ENCODE measurements at regions not wholly inside any gene's neighbourhood (a gene's known extent, or its start where the extent isn't known, plus 50 kb on each side); places are given as distances from the start of the nearest gene placed in this dataset.

DNA sequence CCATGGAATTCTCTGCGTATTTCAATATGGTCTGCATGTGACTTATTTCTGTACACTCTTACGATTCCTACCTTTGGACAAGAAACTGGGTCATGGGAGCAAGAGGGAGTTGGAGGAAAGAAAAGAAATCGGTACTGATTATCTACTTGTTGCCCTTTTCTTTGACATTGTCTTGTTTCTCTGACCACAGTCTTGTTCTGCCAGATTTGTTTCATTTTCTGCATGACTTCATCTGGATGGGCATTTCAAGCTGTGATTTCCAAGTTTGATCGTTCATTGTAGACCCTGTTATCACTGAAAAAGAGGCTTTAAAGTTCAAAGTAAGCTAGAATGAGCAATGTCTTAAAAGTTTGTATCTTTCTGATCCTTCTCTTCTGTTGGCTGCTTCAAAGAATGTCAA, 2186.3 kb upstream of the CELF4 start:
- H3K4me1 ChIP-seq (ENCODE audit: control insufficient read depth, insufficient read depth, low read length): no peaks in the 10 kb centered on the region
- SMC1A ChIA-PET (ENCODE audit: uncharacterized antibody, unreplicated experiment): no interaction called here
- no peaks in the 10 kb centered on the region for H4K20me1 ChIP-seq (ENCODE audit: control insufficient read depth, insufficient read depth)
- no peak overlapping the region for H2AFZ ChIP-seq (ENCODE audit: control insufficient read depth, low read depth, low read length)
- H3K27me3 ChIP-seq (replicated peaks in 1 of 2; ENCODE audit: control insufficient read depth in 2 of 2, insufficient read depth in 2 of 2, low read length in 1 of 2): no peaks in the 10 kb centered on the region
- H3K9me3 ChIP-seq (replicated peaks; ENCODE audit: control insufficient read depth, insufficient read depth, low read length): no peaks in the 10 kb centered on the region
- intact Hi-C loops (cut with micrococcal nuclease; ENCODE audit: unreplicated experiment): no loop called here
- H3K9ac ChIP-seq (ENCODE audit: control insufficient read depth, insufficient read depth, low read length): no peak overlapping the region
- no peaks in the 10 kb centered on the region for H3K36me3 ChIP-seq (ENCODE audit: control insufficient read depth in 2 of 2, insufficient read depth in 2 of 2, low read length in 1 of 2)
- WGBS (ENCODE audit: insufficient coverage, insufficient replicate concordance, low lambda C conversion rate, missing lambda C conversion rate): 0% methylated on average over 4 of the region's 4 CpGs
- no peak overlapping the region for H3K27ac ChIP-seq (ENCODE audit: control insufficient read depth, insufficient read depth)
- in situ Hi-C loops (cut with MboI): no loop called here
- no peak overlapping the region for H3K4me2 ChIP-seq (ENCODE audit: control insufficient read depth, insufficient read depth)
- BruUV-seq (replicated peaks): no TSS peak
- RAD21 ChIA-PET (ENCODE audit: unreplicated experiment): no interaction called here
- H3K4me3 ChIP-seq: no peak overlapping the region
- FAIRE-seq (no peak), DNase-seq (ENCODE audit: low read depth, low spot score) (no peak), ATAC-seq (no peak)
- CTCF ChIA-PET: no interaction called here
- no peak for TF ChIP-seq LARP7 (IDR thresholded peaks at IDR 0.05)
- TF ChIP-seq, protein P1, sequence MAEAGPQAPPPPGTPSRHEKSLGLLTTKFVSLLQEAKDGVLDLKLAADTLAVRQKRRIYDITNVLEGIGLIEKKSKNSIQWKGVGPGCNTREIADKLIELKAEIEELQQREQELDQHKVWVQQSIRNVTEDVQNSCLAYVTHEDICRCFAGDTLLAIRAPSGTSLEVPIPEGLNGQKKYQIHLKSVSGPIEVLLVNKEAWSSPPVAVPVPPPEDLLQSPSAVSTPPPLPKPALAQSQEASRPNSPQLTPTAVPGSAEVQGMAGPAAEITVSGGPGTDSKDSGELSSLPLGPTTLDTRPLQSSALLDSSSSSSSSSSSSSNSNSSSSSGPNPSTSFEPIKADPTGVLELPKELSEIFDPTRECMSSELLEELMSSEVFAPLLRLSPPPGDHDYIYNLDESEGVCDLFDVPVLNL (IDR thresholded peaks at IDR 0.05; ENCODE audit: low read depth, low read length): no peak
- no peak for TF ChIP-seq ATF7 (IDR thresholded peaks at IDR 0.05; ENCODE audit: low read depth)
- no peak for TF ChIP-seq FOXK2 (IDR thresholded peaks at IDR 0.05)
- TF ChIP-seq BHLHE40 (IDR thresholded peaks at IDR 0.05; ENCODE audit: borderline replicate concordance in 1 of 2, low read depth in 2 of 2, low read length in 1 of 2): no peak
- TF ChIP-seq RBBP5 (conservative IDR thresholded peaks at IDR 0.05): no peak
- no peak for TF ChIP-seq YBX1 (IDR thresholded peaks at IDR 0.05)
- no peaks in the 10 kb centered on the region for H3K79me2 ChIP-seq (ENCODE audit: control insufficient read depth, insufficient read depth, low read length)
- POLR2A ChIA-PET: no interaction called here

DNA sequence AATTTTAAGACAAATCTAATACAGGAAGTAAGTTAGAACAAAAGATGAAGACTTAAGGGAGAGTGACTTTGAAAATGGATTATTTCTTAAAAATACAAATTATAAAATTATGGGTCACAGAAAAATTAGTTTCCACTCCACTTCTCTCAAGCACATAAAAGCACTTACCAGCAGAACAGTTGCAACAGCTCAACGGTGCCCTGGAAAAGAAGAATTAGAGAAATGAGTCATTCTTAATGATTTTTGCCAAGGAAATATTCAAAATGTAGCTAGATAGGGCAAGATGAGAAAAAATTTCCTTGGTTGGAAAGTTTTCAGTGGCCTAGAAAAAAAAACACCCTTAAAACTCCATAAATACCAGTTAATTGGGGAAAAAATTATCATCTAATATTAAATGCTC, 2185.6 kb upstream of the CELF4 start:
- SMC1A ChIA-PET (ENCODE audit: uncharacterized antibody, unreplicated experiment): no interaction called here
- no peaks in the 10 kb centered on the region for H3K9me3 ChIP-seq (replicated peaks; ENCODE audit: control insufficient read depth, insufficient read depth, low read length)
- RAD21 ChIA-PET (ENCODE audit: unreplicated experiment): no interaction called here
- no peaks in the 10 kb centered on the region for H4K20me1 ChIP-seq (ENCODE audit: control insufficient read depth, insufficient read depth)
- H3K4me2 ChIP-seq (ENCODE audit: control insufficient read depth, insufficient read depth): no peak overlapping the region
- ATAC-seq: no peak
- DNase-seq (ENCODE audit: low read depth, low spot score): no peak
- H2AFZ ChIP-seq (ENCODE audit: control insufficient read depth, low read depth, low read length): no peak overlapping the region
- intact Hi-C loops (cut with micrococcal nuclease; ENCODE audit: unreplicated experiment): no loop called here
- H3K27me3 ChIP-seq (replicated peaks in 1 of 2; ENCODE audit: control insufficient read depth in 2 of 2, insufficient read depth in 2 of 2, low read length in 1 of 2): no peaks in the 10 kb centered on the region
- no peaks in the 10 kb centered on the region for H3K4me1 ChIP-seq (ENCODE audit: control insufficient read depth, insufficient read depth, low read length)
- in situ Hi-C loops (cut with MboI): no loop called here
- WGBS (ENCODE audit: insufficient coverage, insufficient replicate concordance, low lambda C conversion rate, missing lambda C conversion rate): 0% methylated on average over 1 of the region's 1 CpG
- POLR2A ChIA-PET: no interaction called here
- no peak for FAIRE-seq
- no TSS peak for BruUV-seq (replicated peaks)
- no peak overlapping the region for H3K27ac ChIP-seq (ENCODE audit: control insufficient read depth, insufficient read depth)
- no peaks in the 10 kb centered on the region for H3K36me3 ChIP-seq (ENCODE audit: control insufficient read depth in 2 of 2, insufficient read depth in 2 of 2, low read length in 1 of 2)
- no peaks in the 10 kb centered on the region for H3K79me2 ChIP-seq (ENCODE audit: control insufficient read depth, insufficient read depth, low read length)
- H3K4me3 ChIP-seq: no peak overlapping the region
- CTCF ChIA-PET: no interaction called here
- H3K9ac ChIP-seq (ENCODE audit: control insufficient read depth, insufficient read depth, low read length): no peak overlapping the region
- TF ChIP-seq CTCF (IDR thresholded peaks at IDR 0.05 in 2 of 3, conservative IDR thresholded peaks at IDR 0.05 in 1 of 3; ENCODE audit: control insufficient read depth in 2 of 3, extremely low read depth in 1 of 3, insufficient read depth in 1 of 3, low read depth in 3 of 3, low read length in 3 of 3) (no peak), NRF1 (conservative IDR thresholded peaks at IDR 0.05; ENCODE audit: low read depth, low read length) (no peak), NFYB (IDR thresholded peaks at IDR 0.05; ENCODE audit: insufficient read depth, low read depth, low read length) (no peak), STAT1 (conservative IDR thresholded peaks at IDR 0.05) (no peak), POLR2AphosphoS2 (IDR thresholded peaks at IDR 0.05; ENCODE audit: low read depth, low read length) (no peak), NBN (IDR thresholded peaks at IDR 0.05) (no peak), MAX (IDR thresholded peaks at IDR 0.05; ENCODE audit: low read depth, low read length) (no peak)

Data from GM12878 (cell line).